HCT116 (cell line): ENCODE measurements at regions not wholly inside any gene's neighbourhood (a gene's known extent, or its start where the extent isn't known, plus 50 kb on each side); places are given as distances from the start of the nearest gene placed in this dataset.

Experiments used
- EZH2 ChIP-seq: fragments of 200-600 bp; sonication (generic); IDR thresholded peaks from 2 replicates; pipeline ENCODE4 v1.6.1; 2017; ENCODE audit warnings: antibody characterized with exemption, mixed run types
- POLR2AphosphoS5 ChIP-seq: IDR thresholded peaks from 2 replicates; pipeline ENCODE4 v1.6.1; 2011; ENCODE audit warnings: mild to moderate bottlenecking, low read depth, low read length, moderate library complexity
- TF ChIP-seq, protein P1 (sequence below), 3 experiments: fragments of 200-600 bp in 1 of 3; sonication (generic) in 1 of 3; IDR thresholded peaks in 2 of 3; conservative IDR thresholded peaks in 1 of 3; 2 replicates each; pipeline ENCODE4 v1.5.1; 2012 to 2017; ENCODE audit warnings: low read depth in 2 of 3, low read length in 2 of 3, antibody characterized with exemption in 1 of 3, borderline replicate concordance in 1 of 3, control low read depth in 1 of 3, mild to moderate bottlenecking in 1 of 3, mixed read lengths in 1 of 3, mixed run types in 1 of 3, moderate library complexity in 1 of 3; ENCODE audit not compliant: insufficient read depth in 1 of 3

- TF ChIP-seq POLR2AphosphoS5 (no peak), EZH2 (no peak)
- TF ChIP-seq, protein P1, sequence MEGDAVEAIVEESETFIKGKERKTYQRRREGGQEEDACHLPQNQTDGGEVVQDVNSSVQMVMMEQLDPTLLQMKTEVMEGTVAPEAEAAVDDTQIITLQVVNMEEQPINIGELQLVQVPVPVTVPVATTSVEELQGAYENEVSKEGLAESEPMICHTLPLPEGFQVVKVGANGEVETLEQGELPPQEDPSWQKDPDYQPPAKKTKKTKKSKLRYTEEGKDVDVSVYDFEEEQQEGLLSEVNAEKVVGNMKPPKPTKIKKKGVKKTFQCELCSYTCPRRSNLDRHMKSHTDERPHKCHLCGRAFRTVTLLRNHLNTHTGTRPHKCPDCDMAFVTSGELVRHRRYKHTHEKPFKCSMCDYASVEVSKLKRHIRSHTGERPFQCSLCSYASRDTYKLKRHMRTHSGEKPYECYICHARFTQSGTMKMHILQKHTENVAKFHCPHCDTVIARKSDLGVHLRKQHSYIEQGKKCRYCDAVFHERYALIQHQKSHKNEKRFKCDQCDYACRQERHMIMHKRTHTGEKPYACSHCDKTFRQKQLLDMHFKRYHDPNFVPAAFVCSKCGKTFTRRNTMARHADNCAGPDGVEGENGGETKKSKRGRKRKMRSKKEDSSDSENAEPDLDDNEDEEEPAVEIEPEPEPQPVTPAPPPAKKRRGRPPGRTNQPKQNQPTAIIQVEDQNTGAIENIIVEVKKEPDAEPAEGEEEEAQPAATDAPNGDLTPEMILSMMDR (IDR thresholded peaks at IDR 0.05 in 2 of 3, conservative IDR thresholded peaks at IDR 0.05 in 1 of 3; ENCODE audit: borderline replicate concordance in 1 of 3, insufficient read depth in 1 of 3, low read depth in 2 of 3, low read length in 2 of 3): no peak
Measured at GRCh38 chrX:45261005-45261404, 60.3 kb upstream of the DIPK2B start.
